DOHH2 (cell line): ENCODE measurements at regions not wholly inside any gene's neighbourhood (a gene's known extent, or its start where the extent isn't known, plus 50 kb on each side); places are given as distances from the start of the nearest gene placed in this dataset.

Experiments
- EZH2phosphoT487 ChIP-seq: fragments of 200-600 bp; sonication (generic); IDR thresholded peaks from 2 replicates; pipeline ENCODE4 v1.6.1; 2017; ENCODE audit warnings: borderline replicate concordance, mild to moderate bottlenecking, antibody characterized with exemption, low read length, moderate library complexity, mixed read lengths
- TF ChIP-seq, protein P1 (sequence below): fragments of 200-600 bp; sonication (generic); IDR thresholded peaks from one replicate; pipeline ENCODE4 v1.5.1; 2014; ENCODE audit warnings: antibody characterized with exemption, mild to moderate bottlenecking, low read depth, low read length; ENCODE audit not compliant: poor library complexity, severe bottlenecking

DNA sequence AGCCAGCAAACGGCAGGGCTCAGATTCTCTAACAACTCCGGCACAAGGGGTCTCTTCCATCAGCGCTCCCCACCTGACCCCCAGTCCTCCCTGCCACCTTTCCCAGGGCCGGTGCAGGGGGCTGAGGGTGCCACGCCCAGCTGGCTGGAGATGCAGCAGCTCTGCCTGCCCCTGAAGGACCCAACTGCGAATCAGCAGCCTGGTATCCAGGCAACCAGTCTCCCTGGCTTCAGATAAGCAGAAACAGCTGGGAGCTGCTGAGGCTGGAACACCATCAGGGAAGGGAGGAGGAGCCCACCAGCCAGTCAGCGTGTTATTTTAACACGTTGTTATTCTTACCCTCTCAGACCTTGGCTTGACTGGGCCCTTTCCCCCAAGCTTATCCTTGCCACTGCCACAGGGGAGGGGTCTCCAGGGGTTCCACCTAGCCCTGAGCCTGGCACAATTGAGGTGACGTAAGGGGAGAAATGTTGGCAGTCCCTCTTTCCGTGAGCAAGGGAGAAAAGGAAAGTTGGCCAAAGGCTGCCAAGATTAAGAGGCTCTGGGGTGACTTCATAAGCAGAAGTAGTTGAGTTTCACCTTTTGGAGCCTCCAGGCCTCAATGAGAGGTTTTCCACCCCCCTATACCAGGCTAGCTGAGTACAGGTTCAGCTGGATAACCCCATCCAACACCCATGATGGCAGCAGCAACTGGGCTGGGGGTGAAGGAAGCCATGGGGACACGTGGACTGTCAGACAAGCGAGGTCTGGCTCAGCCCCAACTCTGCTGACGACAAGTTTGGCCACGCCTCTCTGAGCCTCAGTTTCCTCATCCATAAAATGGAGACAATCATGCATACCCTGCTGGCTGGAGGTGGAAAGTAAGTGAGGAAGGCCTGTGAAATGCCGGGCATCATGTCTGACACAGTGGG lies 91.1 kb downstream of the IRF2BPL start:
- TF ChIP-seq, protein P1, sequence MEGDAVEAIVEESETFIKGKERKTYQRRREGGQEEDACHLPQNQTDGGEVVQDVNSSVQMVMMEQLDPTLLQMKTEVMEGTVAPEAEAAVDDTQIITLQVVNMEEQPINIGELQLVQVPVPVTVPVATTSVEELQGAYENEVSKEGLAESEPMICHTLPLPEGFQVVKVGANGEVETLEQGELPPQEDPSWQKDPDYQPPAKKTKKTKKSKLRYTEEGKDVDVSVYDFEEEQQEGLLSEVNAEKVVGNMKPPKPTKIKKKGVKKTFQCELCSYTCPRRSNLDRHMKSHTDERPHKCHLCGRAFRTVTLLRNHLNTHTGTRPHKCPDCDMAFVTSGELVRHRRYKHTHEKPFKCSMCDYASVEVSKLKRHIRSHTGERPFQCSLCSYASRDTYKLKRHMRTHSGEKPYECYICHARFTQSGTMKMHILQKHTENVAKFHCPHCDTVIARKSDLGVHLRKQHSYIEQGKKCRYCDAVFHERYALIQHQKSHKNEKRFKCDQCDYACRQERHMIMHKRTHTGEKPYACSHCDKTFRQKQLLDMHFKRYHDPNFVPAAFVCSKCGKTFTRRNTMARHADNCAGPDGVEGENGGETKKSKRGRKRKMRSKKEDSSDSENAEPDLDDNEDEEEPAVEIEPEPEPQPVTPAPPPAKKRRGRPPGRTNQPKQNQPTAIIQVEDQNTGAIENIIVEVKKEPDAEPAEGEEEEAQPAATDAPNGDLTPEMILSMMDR = no peak
- no peak for TF ChIP-seq EZH2phosphoT487
